Caco-2 (cell line): ENCODE measurements at regions not wholly inside any gene's neighbourhood (a gene's known extent, or its start where the extent isn't known, plus 50 kb on each side); places are given as distances from the start of the nearest gene placed in this dataset.

ENCODE experiments used
- BruUV-seq: library from RNA; stranded (reverse); fragments of 400-500 nt; replicated peaks from 2 replicates; lab custom pipeline; 2021; lab: Mats Ljungman, UMichigan
- CTCF ChIA-PET: fragments of 300-600 bp; sonication (Branson Sonifier 250); formaldehyde crosslinking; loops from one replicate; lab custom pipeline; 2022; ENCODE audit warnings: antibody characterized with exemption; lab: Charles Lee
- POLR2A ChIA-PET: fragments of 300-600 bp; sonication (Branson Sonifier 250); formaldehyde crosslinking; loops from one replicate; lab custom pipeline; 2022; ENCODE audit warnings: antibody characterized with exemption; lab: Charles Lee
- DNase-seq, 2 experiments: peaks; one replicate each; pipeline versions ENCODE4 v3.0.0 to v3.0.0-alpha.2; 2020 to 2022
- H3K27me3 ChIP-seq: replicated peaks from 2 replicates; pipeline ENCODE4 v1.6.0; 2011; ENCODE audit warnings: low read length; ENCODE audit not compliant: control insufficient read depth, insufficient read depth
- H3K36me3 ChIP-seq: 2 replicates; pipeline ENCODE4 v1.5.1; 2011; ENCODE audit warnings: low read length; ENCODE audit not compliant: control insufficient read depth, insufficient read depth
- H3K4me1 ChIP-seq: fragments of 250-450 bp; sonication (Bioruptor Pico); 2 replicates; pipeline ENCODE4 v1.5.1; 2020; ENCODE audit warnings: mild to moderate bottlenecking
- H3K4me3 ChIP-seq: 2 replicates; pipeline ENCODE4 v1.5.1; 2011; ENCODE audit warnings: low read depth, mild to moderate bottlenecking, control low read depth, low read length
- H3K9me3 ChIP-seq: fragments of 250-450 bp; sonication (Bioruptor Pico); 2 replicates; pipeline ENCODE4 v1.5.1; 2020; ENCODE audit warnings: mild to moderate bottlenecking, moderate library complexity
- H3K27ac Mint-ChIP-seq: one replicate; pipeline ENCODE4 v1.8.0; 2022; ENCODE audit warnings: mixed read lengths; ENCODE audit not compliant: unreplicated experiment
- H3K27me3 Mint-ChIP-seq: one replicate; pipeline ENCODE4 v1.8.0; 2022; ENCODE audit warnings: mixed read lengths; ENCODE audit not compliant: insufficient read depth, unreplicated experiment
- H3K36me3 Mint-ChIP-seq: one replicate; pipeline ENCODE4 v1.8.0; 2022; ENCODE audit warnings: mild to moderate bottlenecking, mixed read lengths; ENCODE audit not compliant: insufficient read depth, unreplicated experiment
- H3K4me1 Mint-ChIP-seq: one replicate; pipeline ENCODE4 v1.8.0; 2022; ENCODE audit warnings: low read depth, mixed read lengths; ENCODE audit not compliant: unreplicated experiment
- H3K4me3 Mint-ChIP-seq: one replicate; pipeline ENCODE4 v1.8.0; 2022; ENCODE audit warnings: mild to moderate bottlenecking, moderate library complexity, mixed read lengths; ENCODE audit not compliant: unreplicated experiment
- H3K9me3 Mint-ChIP-seq: one replicate; pipeline ENCODE4 v1.8.0; 2022; ENCODE audit warnings: mixed read lengths; ENCODE audit not compliant: unreplicated experiment
- CTCF ChIP-seq, 2 experiments: fragments of 200-600 bp in 1 of 2; IDR thresholded peaks; 1 replicate in 1 of 2; 2 replicates in 1 of 2; pipeline versions ENCODE4 v1.5.1 to v1.8.0; 2011 to 2022; ENCODE audit warnings: antibody characterized with exemption in 1 of 2, control low read depth in 1 of 2, inconsistent platforms in 1 of 2, low read depth in 1 of 2, low read length in 1 of 2, mild to moderate bottlenecking in 1 of 2, moderate library complexity in 1 of 2; ENCODE audit not compliant: insufficient read depth in 1 of 2, severe bottlenecking in 1 of 2, unreplicated experiment in 1 of 2
- intact Hi-C: fragments of 100-400 bp; cut with micrococcal nuclease; formaldehyde crosslinking; loops from one replicate; pipeline ENCODE4 v1.10.0; 2022; ENCODE audit not compliant: unreplicated experiment

DNA sequence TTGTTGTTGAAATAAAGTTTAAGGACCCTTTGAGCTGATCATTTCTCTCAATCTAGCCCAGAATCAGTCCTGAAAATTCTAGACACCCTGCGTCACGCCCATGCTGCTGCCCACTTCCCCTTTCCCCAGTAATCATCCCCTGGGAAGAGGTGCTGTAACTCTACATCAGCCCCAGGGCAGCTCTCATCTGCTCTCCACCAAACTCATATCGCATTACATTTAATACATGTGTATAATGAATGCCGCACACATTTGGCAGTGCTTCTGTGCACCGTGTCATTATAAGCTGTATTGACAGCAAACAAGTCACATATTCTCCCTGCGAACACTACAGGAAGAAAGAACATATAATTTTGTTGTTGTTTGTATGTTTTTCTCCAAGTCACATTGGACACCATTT, 539.7 kb upstream of the DAB1 start:
- no peak for DNase-seq
- TF ChIP-seq CTCF (IDR thresholded peaks at IDR 0.05; ENCODE audit: insufficient read depth in 1 of 2, low read depth in 1 of 2, low read length in 1 of 2, severe bottlenecking in 1 of 2, unreplicated experiment in 1 of 2) = no peak
- ChIA-PET CTCF (no interaction called here), POLR2A (no interaction called here)
- no peak overlapping the region for H3K4me3 Mint-ChIP-seq
- H3K9me3 Mint-ChIP-seq = no peaks in the 10 kb centered on the region
- Histone ChIP-seq H3K9me3 (no peaks in the 10 kb centered on the region), H3K4me1 (no peaks in the 10 kb centered on the region), H3K4me3 (no peak overlapping the region), H3K36me3 (no peaks in the 10 kb centered on the region), H3K27me3 (no peaks in the 10 kb centered on the region; the same call in 1 of the 2 replicates)
- H3K4me1 Mint-ChIP-seq = no peaks in the 10 kb centered on the region
- BruUV-seq = no TSS peak
- no peaks in the 10 kb centered on the region for H3K36me3 Mint-ChIP-seq
- H3K27me3 Mint-ChIP-seq = peaks cover 2% of the 10 kb centered on the region
- H3K27ac Mint-ChIP-seq = no peak overlapping the region
- intact Hi-C loops = no loop called here

DNA sequence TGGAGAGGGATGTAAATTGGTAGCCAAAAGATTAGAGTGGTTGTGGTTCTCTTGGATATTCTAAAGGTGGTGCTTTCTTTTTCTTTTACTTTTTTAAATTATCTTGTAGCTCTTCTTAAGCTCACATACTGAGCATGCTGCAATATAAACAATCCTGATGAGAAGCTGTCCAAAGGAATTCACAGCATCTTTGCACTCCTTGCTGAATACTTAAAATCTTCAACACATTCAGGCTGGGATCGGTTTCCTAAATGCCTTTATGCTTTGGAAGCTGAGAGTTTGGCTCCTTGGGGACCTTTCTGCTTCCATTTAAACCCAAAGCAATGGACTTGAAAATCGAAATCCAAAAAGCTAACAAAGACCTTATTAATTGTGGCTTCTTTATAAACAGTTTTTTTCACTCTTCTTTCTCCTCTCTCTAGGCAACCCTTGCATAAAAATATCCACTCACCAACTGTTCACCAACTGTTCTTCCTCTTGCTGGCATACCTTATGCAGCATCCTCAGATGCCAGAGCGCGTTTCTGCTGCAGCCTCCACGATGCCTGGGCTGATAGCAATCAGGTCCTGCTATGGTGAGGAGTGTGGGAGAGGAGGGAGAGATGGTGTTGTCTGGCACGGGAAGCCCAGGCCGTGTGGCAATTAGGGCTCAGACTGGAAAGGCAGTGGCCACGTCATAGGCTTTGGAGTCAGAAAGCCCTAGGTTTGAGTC, 535.8 kb upstream of the DAB1 start:
- H3K9me3 ChIP-seq = no peaks in the 10 kb centered on the region
- H3K36me3 ChIP-seq = no peaks in the 10 kb centered on the region
- H3K27me3 ChIP-seq = no peaks in the 10 kb centered on the region; the same call in 1 of the 2 replicates
- TF ChIP-seq CTCF (IDR thresholded peaks at IDR 0.05; ENCODE audit: insufficient read depth in 1 of 2, low read depth in 1 of 2, low read length in 1 of 2, severe bottlenecking in 1 of 2, unreplicated experiment in 1 of 2) = no peak
- no peaks in the 10 kb centered on the region for H3K4me1 ChIP-seq
- no peak overlapping the region for H3K4me3 Mint-ChIP-seq
- ChIA-PET CTCF (no interaction called here), POLR2A (no interaction called here)
- H3K36me3 Mint-ChIP-seq = no peaks in the 10 kb centered on the region
- no peak overlapping the region for H3K4me3 ChIP-seq
- H3K27ac Mint-ChIP-seq = no peak overlapping the region
- no peak for DNase-seq
- BruUV-seq = no TSS peak
- no peaks in the 10 kb centered on the region for H3K4me1 Mint-ChIP-seq
- intact Hi-C loops = no loop called here
- H3K27me3 Mint-ChIP-seq = no peaks in the 10 kb centered on the region
- no peaks in the 10 kb centered on the region for H3K9me3 Mint-ChIP-seq

- no peaks in the 10 kb centered on the region for H3K27me3 Mint-ChIP-seq
- no peaks in the 10 kb centered on the region for H3K4me1 ChIP-seq
- intact Hi-C loops = no loop called here
- ChIA-PET CTCF (no interaction called here), POLR2A (no interaction called here)
- no peaks in the 10 kb centered on the region for H3K36me3 ChIP-seq
- no peaks in the 10 kb centered on the region for H3K9me3 Mint-ChIP-seq
- H3K4me3 Mint-ChIP-seq = no peak overlapping the region
- BruUV-seq = no TSS peak
- no peak for TF ChIP-seq CTCF (IDR thresholded peaks at IDR 0.05; ENCODE audit: insufficient read depth in 1 of 2, low read depth in 1 of 2, low read length in 1 of 2, severe bottlenecking in 1 of 2, unreplicated experiment in 1 of 2)
- no peaks in the 10 kb centered on the region; the same call in 1 of the 2 replicates for H3K27me3 ChIP-seq
- H3K36me3 Mint-ChIP-seq = no peaks in the 10 kb centered on the region
- H3K27ac Mint-ChIP-seq = no peak overlapping the region
- no peak overlapping the region for H3K4me3 ChIP-seq
- no peak for DNase-seq
- H3K4me1 Mint-ChIP-seq = no peaks in the 10 kb centered on the region
- no peaks in the 10 kb centered on the region for H3K9me3 ChIP-seq
Observed at GRCh38 chr1:57957576-57957975, 533.7 kb upstream of the DAB1 start.
